PC-3 (cell line): ENCODE measurements at regions not wholly inside any gene's neighbourhood (a gene's known extent, or its start where the extent isn't known, plus 50 kb on each side); places are given as distances from the start of the nearest gene placed in this dataset.

Experiments used
- ATAC-seq: fragments of 200-7000 bp; cut with Tn5 transposase; 2 replicates; pipeline ENCODE4 v1.9.1; 2020; ENCODE audit warnings: mild to moderate bottlenecking, moderate library complexity
- BruUV-seq: library from RNA; stranded (reverse); fragments of 400-500 nt; replicated peaks from 2 replicates; lab custom pipeline; 2021; lab: Mats Ljungman, UMichigan
- CTCF ChIA-PET: fragments of 300-600 bp; sonication (Branson Sonifier 250); formaldehyde crosslinking; loops from one replicate; lab custom pipeline; 2022; ENCODE audit warnings: antibody characterized with exemption; lab: Charles Lee
- POLR2A ChIA-PET: fragments of 300-600 bp; sonication (Branson Sonifier 250); formaldehyde crosslinking; loops from one replicate; lab custom pipeline; 2022; ENCODE audit warnings: antibody characterized with exemption; ENCODE audit not compliant: unreplicated experiment; lab: Charles Lee
- DNase-seq: peaks from one replicate; pipeline ENCODE4 v3.0.0-alpha.2; 2015
- H2AFZ ChIP-seq: fragments of 300-600 bp; sonication (generic); 2 replicates; pipeline ENCODE4 v1.6.0; 2016; ENCODE audit warnings: antibody characterized with exemption, low read length
- H3F3A ChIP-seq: fragments of 300-600 bp; sonication (generic); one replicate; pipeline ENCODE4 v1.6.0; 2017; ENCODE audit warnings: antibody characterized with exemption, low read length, control low read depth, mild to moderate bottlenecking; ENCODE audit not compliant: unreplicated experiment
- H3K27ac ChIP-seq: fragments of 300-600 bp; sonication (generic); 2 replicates; pipeline ENCODE4 v1.5.1; 2016; ENCODE audit warnings: mild to moderate bottlenecking, low read length
- H3K27me3 ChIP-seq: fragments of 300-600 bp; sonication (generic); 2 replicates; pipeline ENCODE4 v1.6.1; 2016; ENCODE audit warnings: low read length, mixed read lengths
- H3K36me3 ChIP-seq: fragments of 300-600 bp; sonication (generic); 2 replicates; pipeline ENCODE4 v1.6.1; 2016; ENCODE audit warnings: low read depth, mixed run types, low read length, mixed read lengths
- H3K4me1 ChIP-seq: fragments of 300-600 bp; sonication (generic); 2 replicates; pipeline ENCODE4 v1.5.1; 2016; ENCODE audit warnings: low read length; ENCODE audit not compliant: insufficient read depth
- H3K4me2 ChIP-seq: fragments of 300-600 bp; sonication (generic); 2 replicates; pipeline ENCODE4 v1.6.0; 2016; ENCODE audit warnings: low read length
- H3K4me3 ChIP-seq: fragments of 300-600 bp; sonication (generic); 2 replicates; pipeline ENCODE4 v1.5.1; 2016; ENCODE audit warnings: mild to moderate bottlenecking, low read length, mixed read lengths
- H3K79me2 ChIP-seq: fragments of 300-600 bp; sonication (generic); 2 replicates; pipeline ENCODE4 v1.6.1; 2017; ENCODE audit warnings: low read length, mixed read lengths
- H3K9ac ChIP-seq: fragments of 300-600 bp; sonication (generic); 2 replicates; pipeline ENCODE4 v1.6.0; 2016; ENCODE audit warnings: mild to moderate bottlenecking, low read length
- H3K9me2 ChIP-seq: fragments of 300-600 bp; sonication (generic); replicated peaks from 2 replicates; pipeline ENCODE4 v1.6.1; 2016; ENCODE audit warnings: mixed run types, low read length, mixed read lengths
- H3K9me3 ChIP-seq: fragments of 300-600 bp; sonication (generic); 2 replicates; pipeline ENCODE4 v1.6.1; 2016; ENCODE audit warnings: low read length, mixed read lengths
- H4K20me1 ChIP-seq: fragments of 300-600 bp; sonication (generic); 2 replicates; pipeline ENCODE4 v1.6.1; 2016; ENCODE audit warnings: low read length, mixed read lengths
- CTCF ChIP-seq: fragments of 300-600 bp; sonication (generic); conservative IDR thresholded peaks from 2 replicates; pipeline ENCODE4 v1.5.1; 2017; ENCODE audit warnings: antibody characterized with exemption, low read depth, mild to moderate bottlenecking, low read length
- EZH2 ChIP-seq: fragments of 300-600 bp; sonication (generic); IDR thresholded peaks from one replicate; pipeline ENCODE4 v1.6.1; 2017; ENCODE audit warnings: antibody characterized with exemption, mild to moderate bottlenecking, low read length; ENCODE audit not compliant: unreplicated experiment
- EZH2phosphoT487 ChIP-seq: fragments of 300-600 bp; sonication (generic); IDR thresholded peaks from 2 replicates; pipeline ENCODE4 v1.6.1; 2018; ENCODE audit warnings: mild to moderate bottlenecking, antibody characterized with exemption, low read length, borderline replicate concordance
- intact Hi-C: fragments of 100-400 bp; cut with micrococcal nuclease; formaldehyde crosslinking; loops from 2 replicates; pipeline ENCODE4 v1.9.0; 2023

GRCh38 chr5:92779536-92779935 is 801.5 kb downstream of the NR2F1-AS1 start:
- Histone ChIP-seq H2AFZ (no peak overlapping the region), H3K36me3 (no peaks in the 10 kb centered on the region), H3K27me3 (no peaks in the 10 kb centered on the region), H3K79me2 (no peaks in the 10 kb centered on the region), H3K4me2 (no peak overlapping the region), H4K20me1 (no peaks in the 10 kb centered on the region), H3K27ac (no peak overlapping the region), H3K4me3 (no peak overlapping the region), H3K9me2 (no peaks in the 10 kb centered on the region), H3F3A (no peaks in the 10 kb centered on the region), H3K9me3 (no peaks in the 10 kb centered on the region), H3K9ac (no peak overlapping the region), H3K4me1 (peaks cover 10% of the 10 kb centered on the region; the same call in 1 of the 2 replicates)
- DNase-seq (no peak), ATAC-seq (no peak)
- POLR2A ChIA-PET = no interaction called here
- TF ChIP-seq EZH2 = no peak
- TF ChIP-seq EZH2phosphoT487 = no peak
- no peak for TF ChIP-seq CTCF
- no TSS peak for BruUV-seq
- intact Hi-C loops = no loop called here
- CTCF ChIA-PET = no interaction called here

GRCh38 chr5:92778261-92778660 is 802.8 kb downstream of the NR2F1-AS1 start:
- DNase-seq (no peak), ATAC-seq (no peak)
- Histone ChIP-seq H4K20me1 (no peaks in the 10 kb centered on the region), H3K4me1 (peaks cover 10% of the 10 kb centered on the region; the same call in 1 of the 2 replicates), H3K27me3 (no peaks in the 10 kb centered on the region), H2AFZ (no peak overlapping the region), H3K9ac (no peak overlapping the region), H3K9me3 (no peaks in the 10 kb centered on the region), H3K4me3 (no peak overlapping the region), H3K4me2 (no peak overlapping the region), H3K36me3 (no peaks in the 10 kb centered on the region), H3F3A (no peaks in the 10 kb centered on the region), H3K79me2 (no peaks in the 10 kb centered on the region), H3K9me2 (no peaks in the 10 kb centered on the region), H3K27ac (no peak overlapping the region)
- ChIA-PET POLR2A (no interaction called here), CTCF (no interaction called here)
- BruUV-seq = no TSS peak
- TF ChIP-seq CTCF (no peak), EZH2phosphoT487 (no peak), EZH2 (no peak)
- intact Hi-C loops = no loop called here

GRCh38 chr5:92777421-92777820 is 803.6 kb downstream of the NR2F1-AS1 start:
- Histone ChIP-seq H3K9ac (no peak overlapping the region), H3K4me2 (no peak overlapping the region), H3K4me3 (no peak overlapping the region), H3K4me1 (peaks cover 10% of the 10 kb centered on the region; the same call in 1 of the 2 replicates), H4K20me1 (no peaks in the 10 kb centered on the region), H3K9me3 (no peaks in the 10 kb centered on the region), H2AFZ (no peak overlapping the region), H3K36me3 (no peaks in the 10 kb centered on the region), H3K27ac (no peak overlapping the region), H3K79me2 (no peaks in the 10 kb centered on the region), H3K27me3 (no peaks in the 10 kb centered on the region), H3F3A (no peaks in the 10 kb centered on the region), H3K9me2 (no peaks in the 10 kb centered on the region)
- POLR2A ChIA-PET = interaction anchor here (0.6 kb wide), 1 partner anchor 1047 kb away, joined by 10 read pairs; no protein-coding TSS in a partner anchor
- intact Hi-C loops = no loop called here
- CTCF ChIA-PET = no interaction called here
- no TSS peak for BruUV-seq
- TF ChIP-seq CTCF (no peak), EZH2phosphoT487 (no peak), EZH2 (no peak)
- no peak for ATAC-seq
- DNase-seq = no peak
